ENCODE measurements at regions not wholly inside any gene's neighbourhood (a gene's known extent, or its start where the extent isn't known, plus 50 kb on each side); places are given as distances from the start of the nearest gene placed in this dataset.

DNA sequence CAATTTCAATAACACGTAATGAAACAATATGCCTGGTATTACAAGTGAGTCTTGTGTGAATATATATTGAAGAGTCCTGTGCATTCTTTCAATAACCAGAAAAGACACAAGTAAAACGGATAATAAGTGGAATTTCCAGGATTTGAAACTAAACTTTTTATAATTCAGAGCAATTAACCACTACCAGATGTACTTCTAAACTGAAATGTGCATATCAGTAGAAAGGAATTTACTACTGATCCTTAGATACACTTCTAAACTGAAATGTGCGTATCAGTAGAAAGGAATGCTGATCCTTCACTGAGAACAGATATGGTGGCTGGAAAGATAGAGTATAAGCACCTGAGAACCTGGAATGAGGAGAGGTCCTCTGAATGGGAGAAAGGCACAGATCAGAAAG, 470.9 kb upstream of the SPHKAP start:
- no peak overlapping the region for H3K4me3 ChIP-seq (ENCODE audit: low read depth, low read length)
- in situ Hi-C loops (cut with HindIII; ENCODE audit: low sequenced_read_pairs): no loop called here
- TF ChIP-seq, protein P1, sequence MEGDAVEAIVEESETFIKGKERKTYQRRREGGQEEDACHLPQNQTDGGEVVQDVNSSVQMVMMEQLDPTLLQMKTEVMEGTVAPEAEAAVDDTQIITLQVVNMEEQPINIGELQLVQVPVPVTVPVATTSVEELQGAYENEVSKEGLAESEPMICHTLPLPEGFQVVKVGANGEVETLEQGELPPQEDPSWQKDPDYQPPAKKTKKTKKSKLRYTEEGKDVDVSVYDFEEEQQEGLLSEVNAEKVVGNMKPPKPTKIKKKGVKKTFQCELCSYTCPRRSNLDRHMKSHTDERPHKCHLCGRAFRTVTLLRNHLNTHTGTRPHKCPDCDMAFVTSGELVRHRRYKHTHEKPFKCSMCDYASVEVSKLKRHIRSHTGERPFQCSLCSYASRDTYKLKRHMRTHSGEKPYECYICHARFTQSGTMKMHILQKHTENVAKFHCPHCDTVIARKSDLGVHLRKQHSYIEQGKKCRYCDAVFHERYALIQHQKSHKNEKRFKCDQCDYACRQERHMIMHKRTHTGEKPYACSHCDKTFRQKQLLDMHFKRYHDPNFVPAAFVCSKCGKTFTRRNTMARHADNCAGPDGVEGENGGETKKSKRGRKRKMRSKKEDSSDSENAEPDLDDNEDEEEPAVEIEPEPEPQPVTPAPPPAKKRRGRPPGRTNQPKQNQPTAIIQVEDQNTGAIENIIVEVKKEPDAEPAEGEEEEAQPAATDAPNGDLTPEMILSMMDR (IDR thresholded peaks at IDR 0.05; ENCODE audit: low read depth, low read length): no peak
- DNase-seq (ENCODE audit: low read depth, low spot score): peak; percentile 17

DNA sequence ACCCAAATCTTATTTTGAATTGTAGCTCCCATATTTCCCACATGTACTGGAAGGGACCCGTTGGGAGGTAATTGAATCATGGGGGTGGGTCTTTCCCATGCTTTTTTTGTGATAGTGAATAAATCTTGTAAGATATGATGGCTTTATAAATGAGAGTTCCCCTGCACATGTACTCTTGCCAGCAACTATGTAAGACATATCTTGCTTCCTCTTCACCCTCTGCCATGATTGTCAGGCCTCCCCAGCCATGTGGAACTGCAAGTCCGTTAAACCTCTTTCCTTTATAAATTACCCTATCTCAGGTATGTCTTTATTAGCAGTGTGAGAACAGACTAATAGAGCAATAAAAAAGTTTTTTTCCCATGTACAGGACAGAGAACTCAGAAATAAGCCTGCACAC, 468.4 kb upstream of the SPHKAP start:
- TF ChIP-seq, protein P1 (IDR thresholded peaks at IDR 0.05; ENCODE audit: low read depth, low read length): no peak
- no peak for DNase-seq (ENCODE audit: low read depth, low spot score)
- H3K4me3 ChIP-seq (ENCODE audit: low read depth, low read length): no peak overlapping the region
- in situ Hi-C loops (cut with HindIII; ENCODE audit: low sequenced_read_pairs): no loop called here

DNA sequence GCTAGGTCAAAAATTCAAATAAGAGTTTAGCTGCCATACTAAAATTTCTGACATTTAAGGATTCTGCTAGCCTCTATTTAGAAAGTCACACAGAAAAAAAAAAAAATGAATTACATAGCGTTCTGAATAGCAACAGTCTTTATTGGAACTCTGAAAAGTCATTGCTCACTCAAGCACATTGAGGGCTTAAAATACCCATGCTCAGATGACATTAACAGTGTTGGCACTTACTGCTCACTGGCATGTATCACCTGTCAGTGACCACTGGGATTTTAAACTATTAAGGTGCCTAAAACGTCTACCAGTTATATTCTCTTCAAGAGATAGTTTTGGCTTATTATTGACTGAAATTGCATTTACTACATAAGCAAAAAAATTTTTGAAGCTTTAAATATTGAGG, 468.0 kb upstream of the SPHKAP start:
- TF ChIP-seq, protein P1 (IDR thresholded peaks at IDR 0.05; ENCODE audit: low read depth, low read length): no peak
- in situ Hi-C loops (cut with HindIII; ENCODE audit: low sequenced_read_pairs): no loop called here
- DNase-seq (ENCODE audit: low read depth, low spot score): no peak
- no peak overlapping the region for H3K4me3 ChIP-seq (ENCODE audit: low read depth, low read length)

DNA sequence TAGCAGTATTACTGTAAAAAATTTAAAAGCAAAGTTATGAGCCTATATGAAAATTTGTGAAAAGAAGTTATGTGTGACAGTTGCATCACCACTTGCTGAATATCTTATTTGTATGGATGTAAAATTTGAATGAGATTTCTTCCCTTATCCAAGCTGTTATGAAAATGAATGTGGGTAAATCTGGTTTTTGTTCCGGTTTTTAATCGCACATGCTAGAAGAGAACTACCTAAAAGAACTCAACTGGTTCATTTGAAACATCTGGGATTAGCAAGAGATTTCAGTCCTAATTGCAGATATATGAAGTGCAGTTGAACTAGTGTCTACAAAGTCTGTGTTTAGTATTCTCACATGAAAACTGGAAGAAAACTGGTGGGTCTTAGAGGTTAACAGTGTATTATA, 467.1 kb upstream of the SPHKAP start:
- H3K4me3 ChIP-seq (ENCODE audit: low read depth, low read length): no peak overlapping the region
- in situ Hi-C loops (cut with HindIII; ENCODE audit: low sequenced_read_pairs): no loop called here
- TF ChIP-seq, protein P1 (IDR thresholded peaks at IDR 0.05; ENCODE audit: low read depth, low read length): no peak
- DNase-seq (ENCODE audit: low read depth, low spot score): no peak

- H3K4me3 ChIP-seq (ENCODE audit: low read depth, low read length): no peak overlapping the region
- TF ChIP-seq, protein P1 (IDR thresholded peaks at IDR 0.05; ENCODE audit: low read depth, low read length): no peak
- DNase-seq (ENCODE audit: low read depth, low spot score): peak; percentile 12
- in situ Hi-C loops (cut with HindIII; ENCODE audit: low sequenced_read_pairs): no loop called here
Measured at GRCh38 chr2:228646061-228646460, 464.6 kb upstream of the SPHKAP start.

- in situ Hi-C loops (cut with HindIII; ENCODE audit: low sequenced_read_pairs): no loop called here
- no peak overlapping the region for H3K4me3 ChIP-seq (ENCODE audit: low read depth, low read length)
- TF ChIP-seq, protein P1 (IDR thresholded peaks at IDR 0.05; ENCODE audit: low read depth, low read length): no peak
- DNase-seq (ENCODE audit: low read depth, low spot score): no peak
Measured at GRCh38 chr2:228644199-228644598, 462.7 kb upstream of the SPHKAP start.

DNA sequence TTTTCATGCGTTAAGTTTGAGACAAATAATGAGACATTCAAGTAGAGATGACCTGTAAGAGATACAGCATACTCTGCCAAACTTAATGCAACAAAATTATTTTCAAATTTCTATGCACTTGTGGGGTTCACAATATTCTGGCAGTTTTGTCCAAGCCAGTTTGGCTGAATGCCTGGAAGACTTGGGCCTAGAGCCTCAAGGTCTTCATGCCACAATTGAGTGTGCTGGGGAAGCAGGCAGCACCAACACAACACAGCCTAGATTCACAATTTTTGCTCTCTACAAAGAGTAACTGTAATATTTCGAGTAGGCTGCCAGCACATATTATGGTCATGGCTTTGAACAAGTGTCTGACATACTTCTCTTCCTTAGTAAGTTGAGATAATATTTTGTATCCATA, 461.4 kb upstream of the SPHKAP start:
- TF ChIP-seq, protein P1 (IDR thresholded peaks at IDR 0.05; ENCODE audit: low read depth, low read length): no peak
- in situ Hi-C loops (cut with HindIII; ENCODE audit: low sequenced_read_pairs): no loop called here
- no peak for DNase-seq (ENCODE audit: low read depth, low spot score)
- H3K4me3 ChIP-seq (ENCODE audit: low read depth, low read length): no peak overlapping the region
